Nephron progenitor cell (in vitro differentiated cells): ENCODE measurements at regions not wholly inside any gene's neighbourhood (a gene's known extent, or its start where the extent isn't known, plus 50 kb on each side); places are given as distances from the start of the nearest gene placed in this dataset.

Source experiments
- DNase-seq: peaks from one replicate; pipeline ENCODE4 v3.0.0; 2021
- H3K27ac Mint-ChIP-seq: 2 replicates; pipeline ENCODE4 v1.8.0; 2021; ENCODE audit warnings: mild to moderate bottlenecking, moderate library complexity, mixed read lengths
- H3K27me3 Mint-ChIP-seq: 2 replicates; pipeline ENCODE4 v1.8.0; 2021; ENCODE audit warnings: mild to moderate bottlenecking, low read depth, mixed read lengths; ENCODE audit not compliant: poor library complexity
- H3K36me3 Mint-ChIP-seq: 2 replicates; pipeline ENCODE4 v1.8.0; 2021; ENCODE audit warnings: low read depth, mixed read lengths
- H3K4me1 Mint-ChIP-seq: 2 replicates; pipeline ENCODE4 v1.8.0; 2021; ENCODE audit warnings: mixed read lengths
- H3K4me3 Mint-ChIP-seq: 2 replicates; pipeline ENCODE4 v1.8.0; 2021; ENCODE audit warnings: mild to moderate bottlenecking, moderate library complexity, mixed read lengths
- H3K9me3 Mint-ChIP-seq: 2 replicates; pipeline ENCODE4 v1.8.0; 2021; ENCODE audit warnings: mild to moderate bottlenecking, moderate library complexity, mixed read lengths
- TF ChIP-seq, protein P1 (sequence below): fragments of 200-600 bp; sonication (generic); IDR thresholded peaks from 2 replicates; pipeline ENCODE4 v1.5.0; 2021; ENCODE audit warnings: antibody characterized with exemption

- Mint-ChIP-seq H3K4me3 (no peak overlapping the region), H3K4me1 (no peaks in the 10 kb centered on the region), H3K9me3 (no peaks in the 10 kb centered on the region), H3K27ac (no peak overlapping the region), H3K36me3 (no peaks in the 10 kb centered on the region), H3K27me3 (peaks cover 2% of the 10 kb centered on the region)
- no peak for DNase-seq
- TF ChIP-seq, protein P1, sequence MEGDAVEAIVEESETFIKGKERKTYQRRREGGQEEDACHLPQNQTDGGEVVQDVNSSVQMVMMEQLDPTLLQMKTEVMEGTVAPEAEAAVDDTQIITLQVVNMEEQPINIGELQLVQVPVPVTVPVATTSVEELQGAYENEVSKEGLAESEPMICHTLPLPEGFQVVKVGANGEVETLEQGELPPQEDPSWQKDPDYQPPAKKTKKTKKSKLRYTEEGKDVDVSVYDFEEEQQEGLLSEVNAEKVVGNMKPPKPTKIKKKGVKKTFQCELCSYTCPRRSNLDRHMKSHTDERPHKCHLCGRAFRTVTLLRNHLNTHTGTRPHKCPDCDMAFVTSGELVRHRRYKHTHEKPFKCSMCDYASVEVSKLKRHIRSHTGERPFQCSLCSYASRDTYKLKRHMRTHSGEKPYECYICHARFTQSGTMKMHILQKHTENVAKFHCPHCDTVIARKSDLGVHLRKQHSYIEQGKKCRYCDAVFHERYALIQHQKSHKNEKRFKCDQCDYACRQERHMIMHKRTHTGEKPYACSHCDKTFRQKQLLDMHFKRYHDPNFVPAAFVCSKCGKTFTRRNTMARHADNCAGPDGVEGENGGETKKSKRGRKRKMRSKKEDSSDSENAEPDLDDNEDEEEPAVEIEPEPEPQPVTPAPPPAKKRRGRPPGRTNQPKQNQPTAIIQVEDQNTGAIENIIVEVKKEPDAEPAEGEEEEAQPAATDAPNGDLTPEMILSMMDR = no peak
Measured at GRCh38 chr5:29161399-29162291, 2031.8 kb upstream of the CDH6 start.

GRCh38 chr5:29157975-29158374 lies 2035.5 kb upstream of the CDH6 start:
- Mint-ChIP-seq H3K4me3 (no peak overlapping the region), H3K36me3 (no peaks in the 10 kb centered on the region), H3K27ac (no peak overlapping the region), H3K4me1 (no peaks in the 10 kb centered on the region), H3K9me3 (no peaks in the 10 kb centered on the region), H3K27me3 (peaks cover 3% of the 10 kb centered on the region)
- TF ChIP-seq, protein P1 = no peak
- DNase-seq = no peak

DNA sequence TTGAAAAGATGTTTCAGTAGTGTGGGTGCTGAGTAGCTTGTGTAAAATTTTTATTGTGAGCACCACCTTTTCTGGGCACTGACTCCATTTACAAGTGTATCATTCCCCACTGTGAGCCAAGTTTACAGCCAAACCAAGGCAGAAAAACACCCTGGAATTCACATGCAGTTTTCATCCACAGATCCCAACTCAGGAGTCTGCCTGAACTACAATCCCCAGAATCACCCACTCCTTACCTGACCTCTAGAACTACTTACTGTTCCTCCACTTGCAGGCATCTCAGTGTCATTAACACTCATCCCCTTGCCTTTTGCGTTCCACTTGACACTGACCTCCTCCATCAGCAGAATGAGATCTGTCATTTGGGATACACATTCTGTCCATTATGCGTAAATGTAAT lies 2042.6 kb upstream of the CDH6 start:
- Mint-ChIP-seq H3K36me3 (no peaks in the 10 kb centered on the region), H3K27ac (no peak overlapping the region), H3K27me3 (no peaks in the 10 kb centered on the region), H3K4me3 (no peak overlapping the region), H3K9me3 (no peaks in the 10 kb centered on the region), H3K4me1 (no peaks in the 10 kb centered on the region)
- no peak for DNase-seq
- TF ChIP-seq, protein P1 = no peak

GRCh38 chr5:29148581-29148980 lies 2044.9 kb upstream of the CDH6 start:
- Mint-ChIP-seq H3K4me1 (no peaks in the 10 kb centered on the region), H3K27ac (no peak overlapping the region), H3K9me3 (no peaks in the 10 kb centered on the region), H3K27me3 (no peaks in the 10 kb centered on the region), H3K4me3 (no peak overlapping the region), H3K36me3 (no peaks in the 10 kb centered on the region)
- TF ChIP-seq, protein P1 = no peak
- DNase-seq = no peak

GRCh38 chr5:29148073-29148472 lies 2045.4 kb upstream of the CDH6 start:
- H3K4me3 Mint-ChIP-seq = no peak overlapping the region
- H3K27ac Mint-ChIP-seq = no peak overlapping the region
- DNase-seq = no peak
- H3K4me1 Mint-ChIP-seq = no peaks in the 10 kb centered on the region
- TF ChIP-seq, protein P1 = no peak
- H3K36me3 Mint-ChIP-seq = no peaks in the 10 kb centered on the region
- no peaks in the 10 kb centered on the region for H3K9me3 Mint-ChIP-seq
- no peaks in the 10 kb centered on the region for H3K27me3 Mint-ChIP-seq

DNA sequence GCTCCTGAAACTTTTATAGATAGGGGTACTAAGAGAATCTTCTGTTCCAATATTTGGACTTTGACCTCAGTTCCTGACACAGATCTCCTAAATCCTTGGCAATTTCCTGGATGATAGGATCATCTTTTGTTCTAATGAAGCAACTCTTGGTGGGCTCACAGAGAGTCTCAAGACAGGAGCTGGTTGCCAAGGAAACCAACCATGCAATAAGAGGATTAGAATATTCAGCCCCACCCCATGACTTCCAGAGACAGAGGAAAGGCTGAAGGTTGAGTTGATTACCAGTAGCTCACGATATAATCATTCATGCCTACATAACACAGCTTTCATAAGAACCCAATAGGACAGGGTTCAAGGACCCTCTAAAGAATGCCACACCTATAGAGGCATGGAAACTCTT lies 2050.2 kb upstream of the CDH6 start:
- TF ChIP-seq, protein P1 = no peak
- Mint-ChIP-seq H3K36me3 (no peaks in the 10 kb centered on the region), H3K27me3 (no peaks in the 10 kb centered on the region), H3K4me1 (no peaks in the 10 kb centered on the region), H3K27ac (no peak overlapping the region), H3K4me3 (no peak overlapping the region), H3K9me3 (no peaks in the 10 kb centered on the region)
- no peak for DNase-seq
